ENCODE measurements at regions not wholly inside any gene's neighbourhood (a gene's known extent, or its start where the extent isn't known, plus 50 kb on each side); places are given as distances from the start of the nearest gene placed in this dataset.

DNA sequence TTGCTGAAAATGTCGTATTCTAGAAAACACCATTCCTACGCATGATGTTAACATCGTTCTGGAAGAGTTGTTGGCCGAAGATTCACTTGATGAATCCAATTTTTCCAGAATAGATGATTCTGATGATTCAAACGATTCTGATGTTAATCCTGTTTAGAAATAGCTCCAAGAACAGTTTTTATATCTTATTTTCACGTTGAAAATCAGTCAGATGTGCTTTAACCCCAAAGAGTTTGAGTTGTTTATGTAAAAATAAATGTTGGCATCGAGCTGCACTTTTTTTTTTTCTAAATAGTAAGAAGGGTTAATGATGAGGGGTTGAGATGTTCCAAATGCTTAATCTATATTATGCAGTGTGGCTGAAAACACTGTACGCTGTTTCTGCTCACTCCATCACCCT lies 99.9 kb upstream of the LINC00305 start:
- TF ChIP-seq, protein P1, sequence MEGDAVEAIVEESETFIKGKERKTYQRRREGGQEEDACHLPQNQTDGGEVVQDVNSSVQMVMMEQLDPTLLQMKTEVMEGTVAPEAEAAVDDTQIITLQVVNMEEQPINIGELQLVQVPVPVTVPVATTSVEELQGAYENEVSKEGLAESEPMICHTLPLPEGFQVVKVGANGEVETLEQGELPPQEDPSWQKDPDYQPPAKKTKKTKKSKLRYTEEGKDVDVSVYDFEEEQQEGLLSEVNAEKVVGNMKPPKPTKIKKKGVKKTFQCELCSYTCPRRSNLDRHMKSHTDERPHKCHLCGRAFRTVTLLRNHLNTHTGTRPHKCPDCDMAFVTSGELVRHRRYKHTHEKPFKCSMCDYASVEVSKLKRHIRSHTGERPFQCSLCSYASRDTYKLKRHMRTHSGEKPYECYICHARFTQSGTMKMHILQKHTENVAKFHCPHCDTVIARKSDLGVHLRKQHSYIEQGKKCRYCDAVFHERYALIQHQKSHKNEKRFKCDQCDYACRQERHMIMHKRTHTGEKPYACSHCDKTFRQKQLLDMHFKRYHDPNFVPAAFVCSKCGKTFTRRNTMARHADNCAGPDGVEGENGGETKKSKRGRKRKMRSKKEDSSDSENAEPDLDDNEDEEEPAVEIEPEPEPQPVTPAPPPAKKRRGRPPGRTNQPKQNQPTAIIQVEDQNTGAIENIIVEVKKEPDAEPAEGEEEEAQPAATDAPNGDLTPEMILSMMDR (IDR thresholded peaks at IDR 0.05) = no peak
- no peak for TF ChIP-seq POLR2A (IDR thresholded peaks at IDR 0.05)

All from Peyer's patch (tissue), 4 donors.